AG08396 (cell line): ENCODE measurements at regions not wholly inside any gene's neighbourhood (a gene's known extent, or its start where the extent isn't known, plus 50 kb on each side); places are given as distances from the start of the nearest gene placed in this dataset.
"Not testable (repeated sequence)": the region's sequence is repeated elsewhere in the genome, so short reads cannot be mapped to it uniquely, and the experiment has no call there.

Experiments
- DNase-seq: peaks from one replicate; pipeline ENCODE4 v3.0.0; 2012; ENCODE audit warnings: low spot score, mixed read lengths

GRCh38 chr3:63097396-63097795 is 180.7 kb upstream of the SYNPR start:
- no peak for DNase-seq

GRCh38 chr3:63116922-63117321 is 161.2 kb upstream of the SYNPR start:
- no peak for DNase-seq

- no peak for DNase-seq
Measured at GRCh38 chr3:63124090-63124489, 154.0 kb upstream of the SYNPR start.

- DNase-seq: no peak
Measured at GRCh38 chr3:63126530-63126929, 151.6 kb upstream of the SYNPR start.

GRCh38 chr3:63128380-63128779 is 149.7 kb upstream of the SYNPR start:
- DNase-seq: no peak

GRCh38 chr3:63130625-63131024 is 147.5 kb upstream of the SYNPR start:
- DNase-seq: no peak

- DNase-seq: no peak
Measured at GRCh38 chr3:63132461-63133250, 145.5 kb upstream of the SYNPR start.

- DNase-seq: no peak
Measured at GRCh38 chr3:63135367-63135766, 142.7 kb upstream of the SYNPR start.

- not testable (repeated sequence) for DNase-seq
Measured at GRCh38 chr3:63136249-63136648, 141.9 kb upstream of the SYNPR start.

- no peak for DNase-seq
Measured at GRCh38 chr3:63142681-63143080, 135.4 kb upstream of the SYNPR start.

- no peak for DNase-seq
Measured at GRCh38 chr3:63146154-63146553, 132.0 kb upstream of the SYNPR start.

GRCh38 chr3:63150880-63151279 is 127.2 kb upstream of the SYNPR start:
- no peak for DNase-seq

- no peak for DNase-seq
Measured at GRCh38 chr3:63151897-63152296, 126.2 kb upstream of the SYNPR start.

- DNase-seq: no peak
Measured at GRCh38 chr3:63159764-63160163, 118.3 kb upstream of the SYNPR start.

- DNase-seq: no peak
Measured at GRCh38 chr3:63167113-63167512, 111.0 kb upstream of the SYNPR start.

GRCh38 chr3:63168179-63168578 is 109.9 kb upstream of the SYNPR start:
- no peak for DNase-seq

GRCh38 chr3:63179862-63180522 is 98.1 kb upstream of the SYNPR start:
- DNase-seq: no peak

- DNase-seq: no peak
Measured at GRCh38 chr3:63192248-63192647, 85.9 kb upstream of the SYNPR start.

GRCh38 chr3:63193647-63194046 is 84.5 kb upstream of the SYNPR start:
- peak; percentile 5 for DNase-seq

GRCh38 chr3:63199606-63200005 is 78.5 kb upstream of the SYNPR start:
- DNase-seq: no peak

- no peak for DNase-seq
Measured at GRCh38 chr3:63202529-63202928, 75.6 kb upstream of the SYNPR start.

GRCh38 chr3:63207066-63207590 is 71.0 kb upstream of the SYNPR start:
- no peak for DNase-seq

GRCh38 chr3:63228087-63228486 is 50.0 kb upstream of the SYNPR start:
- DNase-seq: no peak
